ENCODE measurements at regions not wholly inside any gene's neighbourhood (a gene's known extent, or its start where the extent isn't known, plus 50 kb on each side); places are given as distances from the start of the nearest gene placed in this dataset.

GRCh38 chr2:82257796-82258555 lies 1953.4 kb upstream of the LRRTM1 start:
- DNase-seq (ENCODE audit: low read depth in 2 of 2) = no peak
- H3K4me3 ChIP-seq (replicated peaks in 1 of 2; ENCODE audit: low read depth in 2 of 2, low read length in 2 of 2) = no peak overlapping the region
- TF ChIP-seq CTCF (IDR thresholded peaks at IDR 0.05; ENCODE audit: low read depth, low read length) = no peak

GRCh38 chr2:82256983-82257632 lies 1952.6 kb upstream of the LRRTM1 start:
- DNase-seq (ENCODE audit: low read depth in 2 of 2) = no peak
- H3K4me3 ChIP-seq (replicated peaks in 1 of 2; ENCODE audit: low read depth in 2 of 2, low read length in 2 of 2) = no peak overlapping the region
- no peak for TF ChIP-seq CTCF (IDR thresholded peaks at IDR 0.05; ENCODE audit: low read depth, low read length)

GRCh38 chr2:82256288-82256687 lies 1951.7 kb upstream of the LRRTM1 start:
- no peak overlapping the region for H3K4me3 ChIP-seq (replicated peaks in 1 of 2; ENCODE audit: low read depth in 2 of 2, low read length in 2 of 2)
- TF ChIP-seq CTCF (IDR thresholded peaks at IDR 0.05; ENCODE audit: low read depth, low read length) = no peak
- DNase-seq (ENCODE audit: low read depth in 2 of 2) = no peak

GRCh38 chr2:82254728-82255127 lies 1950.2 kb upstream of the LRRTM1 start:
- no peak for DNase-seq (ENCODE audit: low read depth in 2 of 2)
- no peak overlapping the region for H3K4me3 ChIP-seq (replicated peaks in 1 of 2; ENCODE audit: low read depth in 2 of 2, low read length in 2 of 2)
- no peak for TF ChIP-seq CTCF (IDR thresholded peaks at IDR 0.05; ENCODE audit: low read depth, low read length)

GRCh38 chr2:82246220-82246775 lies 1941.7 kb upstream of the LRRTM1 start:
- peak in 1 of 2 donors; percentile 2 for DNase-seq (ENCODE audit: low read depth in 2 of 2)
- no peak overlapping the region for H3K4me3 ChIP-seq (replicated peaks in 1 of 2; ENCODE audit: low read depth in 2 of 2, low read length in 2 of 2)
- no peak for TF ChIP-seq CTCF (IDR thresholded peaks at IDR 0.05; ENCODE audit: low read depth, low read length)

GRCh38 chr2:82239176-82239575 lies 1934.6 kb upstream of the LRRTM1 start:
- TF ChIP-seq CTCF (IDR thresholded peaks at IDR 0.05; ENCODE audit: low read depth, low read length) = no peak
- no peak for DNase-seq (ENCODE audit: low read depth in 2 of 2)
- no peak overlapping the region for H3K4me3 ChIP-seq (replicated peaks in 1 of 2; ENCODE audit: low read depth in 2 of 2, low read length in 2 of 2)
